Mucosa of descending colon (tissue), 3 donors: ENCODE measurements at regions not wholly inside any gene's neighbourhood (a gene's known extent, or its start where the extent isn't known, plus 50 kb on each side); places are given as distances from the start of the nearest gene placed in this dataset.
"Not testable (repeated sequence)": the region's sequence is repeated elsewhere in the genome, so short reads cannot be mapped to it uniquely, and the experiment has no call there.

ENCODE experiments used
- ATAC-seq: fragments of 200-7000 bp; cut with Tn5 transposase; one replicate; pipeline ENCODE4 v1.9.1; 2020; ENCODE audit warnings: mild to moderate bottlenecking, moderate library complexity
- DNase-seq, 3 donors: peaks; one replicate each; pipeline ENCODE4 v3.0.0-alpha.2; 2020
- H3K36me3 ChIP-seq: fragments of 200-600 bp; one replicate; pipeline ENCODE4 v1.8.0; 2021; ENCODE audit warnings: low read depth, mild to moderate bottlenecking
- H3K4me1 ChIP-seq: fragments of 200-600 bp; one replicate; pipeline ENCODE4 v1.8.0; 2021; ENCODE audit warnings: low read depth, mild to moderate bottlenecking
- H3K4me3 ChIP-seq: fragments of 200-600 bp; one replicate; pipeline ENCODE4 v1.8.0; 2021; ENCODE audit warnings: mild to moderate bottlenecking
- H3K9me3 ChIP-seq: fragments of 200-600 bp; one replicate; pipeline ENCODE4 v1.8.0; 2021; ENCODE audit warnings: mild to moderate bottlenecking
- intact Hi-C, 2 donors: fragments of 100-400 bp; cut with DNase I in 1 of 2; cut with micrococcal nuclease in 1 of 2; formaldehyde crosslinking; loops; one replicate each; pipeline versions ENCODE4 v1.11.0 to v1.11.1; 2022; cut with DNase I, micrococcal nuclease
- TF ChIP-seq, protein P1 (sequence below): fragments of 200-600 bp; IDR thresholded peaks from one replicate; pipeline ENCODE4 v1.8.0; 2022; ENCODE audit warnings: antibody characterized with exemption, mild to moderate bottlenecking
- donor health status: DM: no; HTN: no; CAD: no; lungs with moderate emphysema.
- donor health status: DM: no; HTN: no; CAD: no.
- donor health status: DM: no; HTN: yes; CAD: no.

DNA sequence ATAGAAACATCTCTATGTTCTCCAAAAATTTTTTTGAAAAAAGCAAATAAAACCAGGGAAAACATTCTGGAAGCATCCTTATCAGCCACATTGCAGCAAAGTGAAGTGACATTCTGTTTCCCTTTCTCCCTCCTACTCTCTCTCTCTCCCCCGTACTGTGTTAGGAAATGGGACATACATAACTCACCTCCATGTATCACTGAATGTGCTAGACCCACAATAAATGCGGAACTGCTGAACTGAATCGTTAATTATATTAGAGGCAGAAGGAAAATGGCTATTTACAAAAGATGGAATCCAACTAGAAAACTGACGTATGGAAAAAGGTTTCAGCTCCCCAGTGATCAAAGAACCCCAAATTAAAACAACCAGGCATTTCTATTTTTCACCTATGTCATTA is 129.8 kb downstream of the MINAR1 start:
- intact Hi-C loops = no loop called here
- DNase-seq = no peak
- H3K9me3 ChIP-seq = no peaks in the 10 kb centered on the region
- H3K4me3 ChIP-seq = no peak overlapping the region
- no peak for ATAC-seq
- TF ChIP-seq, protein P1, sequence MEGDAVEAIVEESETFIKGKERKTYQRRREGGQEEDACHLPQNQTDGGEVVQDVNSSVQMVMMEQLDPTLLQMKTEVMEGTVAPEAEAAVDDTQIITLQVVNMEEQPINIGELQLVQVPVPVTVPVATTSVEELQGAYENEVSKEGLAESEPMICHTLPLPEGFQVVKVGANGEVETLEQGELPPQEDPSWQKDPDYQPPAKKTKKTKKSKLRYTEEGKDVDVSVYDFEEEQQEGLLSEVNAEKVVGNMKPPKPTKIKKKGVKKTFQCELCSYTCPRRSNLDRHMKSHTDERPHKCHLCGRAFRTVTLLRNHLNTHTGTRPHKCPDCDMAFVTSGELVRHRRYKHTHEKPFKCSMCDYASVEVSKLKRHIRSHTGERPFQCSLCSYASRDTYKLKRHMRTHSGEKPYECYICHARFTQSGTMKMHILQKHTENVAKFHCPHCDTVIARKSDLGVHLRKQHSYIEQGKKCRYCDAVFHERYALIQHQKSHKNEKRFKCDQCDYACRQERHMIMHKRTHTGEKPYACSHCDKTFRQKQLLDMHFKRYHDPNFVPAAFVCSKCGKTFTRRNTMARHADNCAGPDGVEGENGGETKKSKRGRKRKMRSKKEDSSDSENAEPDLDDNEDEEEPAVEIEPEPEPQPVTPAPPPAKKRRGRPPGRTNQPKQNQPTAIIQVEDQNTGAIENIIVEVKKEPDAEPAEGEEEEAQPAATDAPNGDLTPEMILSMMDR = no peak
- no peaks in the 10 kb centered on the region for H3K36me3 ChIP-seq
- H3K4me1 ChIP-seq = no peaks in the 10 kb centered on the region

DNA sequence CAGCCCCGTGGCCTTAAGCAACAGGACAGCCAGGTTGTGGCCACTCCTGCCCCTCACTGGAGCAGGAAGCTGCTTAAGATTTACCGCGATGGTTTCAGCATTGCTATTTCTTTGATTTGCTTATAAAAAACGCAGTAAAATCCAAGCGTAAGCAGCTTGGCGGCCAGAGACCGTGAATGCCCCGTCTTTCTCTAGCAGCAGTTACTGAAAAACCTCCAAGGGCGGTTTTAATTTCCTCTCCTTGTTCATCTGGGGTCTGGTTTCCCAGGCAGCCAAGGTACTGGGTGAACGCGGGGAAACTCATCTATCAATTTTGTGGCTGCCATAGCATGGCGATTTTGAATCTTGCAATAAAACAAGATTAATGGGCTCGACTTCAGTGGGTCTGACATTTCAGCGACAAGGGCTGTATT is 130.3 kb downstream of the MINAR1 start:
- ATAC-seq (no peak), DNase-seq (no peak)
- TF ChIP-seq, protein P1 = no peak
- Histone ChIP-seq H3K9me3 (no peaks in the 10 kb centered on the region), H3K4me3 (no peak overlapping the region), H3K36me3 (no peaks in the 10 kb centered on the region), H3K4me1 (no peaks in the 10 kb centered on the region)
- intact Hi-C loops = no loop called here

DNA sequence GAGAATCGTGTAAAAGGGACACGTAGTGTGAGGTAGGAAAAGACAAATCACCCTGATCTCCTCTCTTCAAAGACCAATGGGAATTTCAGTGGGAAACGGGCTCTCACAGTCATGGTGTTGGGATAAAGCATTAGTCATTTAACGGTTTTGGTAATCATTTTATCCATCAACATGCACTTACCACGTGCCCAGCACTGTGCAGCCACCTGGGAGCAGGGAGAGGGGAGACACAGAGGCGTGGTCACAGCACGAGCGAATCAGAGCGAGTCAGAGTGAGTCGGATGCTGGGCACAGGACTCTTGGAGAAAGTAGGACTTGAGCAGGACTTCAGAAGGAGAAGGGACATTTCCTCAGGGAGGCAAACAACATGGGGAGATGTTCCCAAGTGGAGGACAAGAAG is 130.8 kb downstream of the MINAR1 start:
- H3K4me1 ChIP-seq = no peaks in the 10 kb centered on the region
- TF ChIP-seq, protein P1 = no peak
- no peaks in the 10 kb centered on the region for H3K36me3 ChIP-seq
- no peaks in the 10 kb centered on the region for H3K9me3 ChIP-seq
- DNase-seq = no peak
- no peak overlapping the region for H3K4me3 ChIP-seq
- no peak for ATAC-seq
- intact Hi-C loops = no loop called here

DNA sequence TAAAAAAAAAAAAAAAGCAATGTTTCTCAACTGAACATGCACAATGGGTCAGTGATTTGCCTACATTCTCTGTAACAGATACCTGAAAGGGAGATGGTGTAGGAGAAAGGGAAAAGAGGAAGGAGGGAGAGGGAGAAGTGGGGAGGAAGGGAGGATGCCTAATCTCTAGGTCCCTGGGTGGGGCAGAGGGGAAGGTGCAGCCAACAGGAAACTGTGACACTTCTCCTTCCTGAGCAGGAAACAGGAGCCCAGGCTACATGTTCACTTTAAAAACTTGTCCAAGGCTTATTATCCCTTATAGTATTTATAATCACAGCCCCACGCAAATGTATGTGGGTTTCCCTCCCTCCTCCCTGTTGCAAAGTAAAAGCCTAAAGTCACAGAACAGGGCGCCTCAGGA is 137.9 kb downstream of the MINAR1 start:
- peaks cover 3% of the 10 kb centered on the region for H3K4me1 ChIP-seq
- DNase-seq (no peak), ATAC-seq (peak; percentile 57)
- no peaks in the 10 kb centered on the region for H3K9me3 ChIP-seq
- TF ChIP-seq, protein P1 = no peak
- no peaks in the 10 kb centered on the region for H3K36me3 ChIP-seq
- no peak overlapping the region for H3K4me3 ChIP-seq
- intact Hi-C loops = no loop called here

DNA sequence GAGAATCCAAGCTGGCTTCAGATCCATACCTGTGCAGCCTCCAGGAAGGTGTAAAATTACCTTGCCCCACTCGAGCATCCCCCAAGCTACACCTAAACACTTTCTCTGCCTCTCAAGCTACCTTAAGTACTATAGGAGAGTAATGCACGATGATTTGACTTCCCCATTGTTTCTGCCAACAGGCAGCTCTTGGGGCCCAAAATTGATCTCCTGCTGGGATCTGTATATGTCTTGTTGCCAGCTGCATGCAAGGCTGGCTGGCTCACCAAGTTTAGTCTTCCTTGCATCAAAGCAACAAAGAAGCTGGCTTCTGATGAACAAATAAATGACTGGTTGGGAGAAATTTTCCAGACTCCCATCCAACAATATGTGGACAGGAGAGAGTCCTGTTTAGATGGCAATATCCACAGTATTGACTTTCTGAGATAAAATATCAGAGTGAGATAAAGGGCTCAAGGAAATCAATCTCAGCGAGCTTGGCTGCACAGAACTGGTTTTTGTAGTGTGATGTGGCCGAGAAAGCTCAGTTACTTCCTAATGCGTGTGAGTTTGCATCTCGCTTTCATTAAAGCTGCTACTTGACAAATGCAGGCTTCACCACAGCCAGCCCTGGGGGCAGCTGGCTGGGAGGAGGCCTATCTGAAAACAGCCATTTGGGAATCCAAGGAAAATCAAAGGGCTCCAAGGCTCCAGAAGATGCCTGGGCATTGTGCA is 140.7 kb downstream of the MINAR1 start:
- TF ChIP-seq, protein P1 = no peak
- Histone ChIP-seq H3K36me3 (no peaks in the 10 kb centered on the region), H3K4me1 (peaks cover 3% of the 10 kb centered on the region), H3K9me3 (no peaks in the 10 kb centered on the region), H3K4me3 (no peak overlapping the region)
- no peak for ATAC-seq
- DNase-seq = no peak
- intact Hi-C loops = no loop called here

DNA sequence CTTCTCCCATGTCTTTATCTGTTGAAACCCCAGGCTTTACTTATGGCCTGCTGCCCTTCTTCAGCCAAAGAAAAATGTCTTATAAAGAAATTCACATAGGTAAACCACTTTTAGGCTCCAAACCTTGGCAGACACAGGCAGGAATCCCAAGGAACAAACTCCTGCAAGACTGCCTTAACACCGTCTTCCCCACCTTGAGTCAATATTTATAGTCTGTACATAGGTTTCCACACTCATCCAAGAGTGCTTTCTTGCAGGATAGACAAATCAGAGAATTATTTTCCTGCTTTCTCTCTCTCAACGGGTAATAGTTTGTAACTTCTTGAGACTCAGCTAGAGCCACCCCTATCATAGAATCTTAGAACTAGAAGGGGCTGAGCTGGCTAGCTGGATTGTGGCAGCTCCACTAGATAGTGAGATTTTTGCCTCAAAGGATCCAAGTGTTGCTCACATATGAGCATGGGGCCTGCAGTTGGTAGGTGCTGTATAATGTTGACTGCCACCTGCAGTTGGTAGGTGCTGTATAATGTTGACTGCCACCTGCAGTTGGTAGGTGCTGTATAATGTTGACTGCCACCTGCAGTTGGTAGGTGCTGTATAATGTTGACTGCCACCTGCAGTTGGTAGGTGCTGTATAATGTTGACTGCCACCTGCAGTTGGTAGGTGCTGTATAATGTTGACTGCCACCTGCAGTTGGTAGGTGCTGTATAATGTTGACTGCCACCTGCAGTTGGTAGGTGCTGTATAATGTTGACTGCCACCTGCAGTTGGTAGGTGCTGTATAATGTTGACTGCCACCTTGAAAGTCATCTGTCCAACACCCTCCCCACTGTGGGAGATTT is 142.5 kb downstream of the MINAR1 start:
- peak; percentile 60 for ATAC-seq
- intact Hi-C loops = not testable (repeated sequence)

More for the DNA sequence above, 142.5 kb downstream of the MINAR1 start:
- not testable (repeated sequence) for H3K4me1 ChIP-seq, H3K36me3 ChIP-seq, H3K9me3 ChIP-seq, H3K4me3 ChIP-seq
- DNase-seq = peak in 1 of 3 donors; percentile 16
